WTC11 (cell line): ENCODE measurements at regions not wholly inside any gene's neighbourhood (a gene's known extent, or its start where the extent isn't known, plus 50 kb on each side); places are given as distances from the start of the nearest gene placed in this dataset.

ENCODE experiments used
- ATAC-seq: fragments of 200-7000 bp; cut with Tn5 transposase; 2 replicates; pipeline ENCODE4 v1.10.0; 2021; ENCODE audit warnings: mild to moderate bottlenecking, moderate library complexity
- CTCF ChIA-PET: fragments of 300-600 bp; sonication (Branson Sonifier 250); formaldehyde crosslinking; loops from one replicate; lab custom pipeline; 2021; ENCODE audit warnings: antibody characterized with exemption; lab: Charles Lee
- POLR2A ChIA-PET: fragments of 350-600 bp; sonication (Branson Sonifier 250); formaldehyde crosslinking; loops from one replicate; lab custom pipeline; 2021; ENCODE audit warnings: antibody characterized with exemption; lab: Charles Lee
- DNase-seq: peaks from one replicate; pipeline ENCODE4 v3.0.0; 2021; ENCODE audit warnings: low spot score
- H3K27ac Mint-ChIP-seq: 2 replicates; pipeline ENCODE4 v1.8.0; 2021; ENCODE audit warnings: mixed read lengths
- H3K27me3 Mint-ChIP-seq: 2 replicates; pipeline ENCODE4 v1.8.0; 2021; ENCODE audit warnings: low read depth, mild to moderate bottlenecking, moderate library complexity, mixed read lengths
- H3K36me3 Mint-ChIP-seq: 2 replicates; pipeline ENCODE4 v1.8.0; 2021; ENCODE audit warnings: mixed read lengths
- H3K4me1 Mint-ChIP-seq: 2 replicates; pipeline ENCODE4 v1.8.0; 2022; ENCODE audit warnings: mixed read lengths
- H3K4me3 Mint-ChIP-seq: 2 replicates; pipeline ENCODE4 v1.8.0; 2021; ENCODE audit warnings: mild to moderate bottlenecking, moderate library complexity, mixed read lengths
- H3K9me3 Mint-ChIP-seq: 2 replicates; pipeline ENCODE4 v1.8.0; 2021; ENCODE audit warnings: mixed read lengths
- CDX4 ChIP-seq: fragments of 250-450 bp; sonication (Bioruptor Pico); IDR thresholded peaks from 2 replicates; pipeline ENCODE4 v1.9.0; 2021; ENCODE audit warnings: moderate library complexity, mild to moderate bottlenecking, inconsistent platforms, borderline replicate concordance
- CREB1 ChIP-seq: sonication (generic); formaldehyde crosslinking; IDR thresholded peaks from 2 replicates; pipeline ENCODE4 v1.8.0; 2023; ENCODE audit warnings: mild to moderate bottlenecking, missing genetic modification reagents
- E2F4 ChIP-seq: sonication (generic); formaldehyde crosslinking; IDR thresholded peaks from 2 replicates; pipeline ENCODE4 v1.8.1; 2022; ENCODE audit warnings: low read depth, mild to moderate bottlenecking, moderate library complexity, missing genetic modification reagents, borderline replicate concordance
- E2F5 ChIP-seq: sonication (generic); formaldehyde crosslinking; IDR thresholded peaks from 2 replicates; pipeline ENCODE4 v1.8.1; 2022; ENCODE audit warnings: mild to moderate bottlenecking, moderate library complexity, missing genetic modification reagents
- ELF4 ChIP-seq: sonication (generic); formaldehyde crosslinking; IDR thresholded peaks from 2 replicates; pipeline ENCODE4 v1.8.1; 2022; ENCODE audit warnings: low read depth, mild to moderate bottlenecking, moderate library complexity, missing genetic modification reagents
- EMX1 ChIP-seq: fragments of 250-450 bp; sonication (Bioruptor Pico); IDR thresholded peaks from 2 replicates; pipeline ENCODE4 v1.8.0; 2021; ENCODE audit warnings: mild to moderate bottlenecking
- ETV6 ChIP-seq: sonication (generic); formaldehyde crosslinking; IDR thresholded peaks from 2 replicates; pipeline ENCODE4 v1.8.1; 2022; ENCODE audit warnings: mild to moderate bottlenecking, missing genetic modification reagents
- FOXJ3 ChIP-seq: sonication (generic); formaldehyde crosslinking; IDR thresholded peaks from 2 replicates; pipeline ENCODE4 v1.9.0; 2021; ENCODE audit warnings: missing genetic modification reagents, mild to moderate bottlenecking, borderline replicate concordance
- FOXP1 ChIP-seq: sonication (generic); formaldehyde crosslinking; IDR thresholded peaks from 2 replicates; pipeline ENCODE4 v1.8.0; 2022; ENCODE audit warnings: missing genetic modification reagents, mild to moderate bottlenecking, moderate library complexity, borderline replicate concordance
- FOXP4 ChIP-seq: sonication (generic); formaldehyde crosslinking; IDR thresholded peaks from 2 replicates; pipeline ENCODE4 v1.8.0; 2022; ENCODE audit warnings: mild to moderate bottlenecking, missing genetic modification reagents
- GRHL2 ChIP-seq: fragments of 250-450 bp; sonication (Bioruptor Pico); IDR thresholded peaks from 2 replicates; pipeline ENCODE4 v1.8.0; 2022; ENCODE audit warnings: mild to moderate bottlenecking, moderate library complexity; ENCODE audit not compliant: insufficient replicate concordance, severe bottlenecking
- GTF2I ChIP-seq: fragments of 250-450 bp; sonication (Bioruptor Pico); conservative IDR thresholded peaks from 2 replicates; pipeline ENCODE4 v1.4.0; 2021; ENCODE audit warnings: mild to moderate bottlenecking
- IRF2 ChIP-seq: sonication (generic); formaldehyde crosslinking; IDR thresholded peaks from 2 replicates; pipeline ENCODE4 v1.8.0; 2022; ENCODE audit warnings: low read depth, missing genetic modification reagents, borderline replicate concordance
- JAZF1 ChIP-seq: fragments of 250-450 bp; sonication (Bioruptor Pico); IDR thresholded peaks from 2 replicates; pipeline ENCODE4 v1.9.0; 2021; ENCODE audit warnings: moderate library complexity, mild to moderate bottlenecking, inconsistent platforms
- JUN ChIP-seq: sonication (generic); formaldehyde crosslinking; IDR thresholded peaks from 2 replicates; pipeline ENCODE4 v1.8.0; 2023; ENCODE audit warnings: mild to moderate bottlenecking, missing genetic modification reagents
- NFATC4 ChIP-seq: fragments of 250-450 bp; sonication (Bioruptor Pico); IDR thresholded peaks from 2 replicates; pipeline ENCODE4 v1.9.0; 2021; ENCODE audit warnings: mild to moderate bottlenecking
- NR1H2 ChIP-seq: sonication (generic); formaldehyde crosslinking; IDR thresholded peaks from 2 replicates; pipeline ENCODE4 v1.9.0; 2021; ENCODE audit warnings: mild to moderate bottlenecking, moderate library complexity, missing genetic modification reagents
- OVOL2 ChIP-seq: fragments of 250-450 bp; sonication (Bioruptor Pico); IDR thresholded peaks from 2 replicates; pipeline ENCODE4 v1.9.0; 2021; ENCODE audit warnings: mild to moderate bottlenecking, borderline replicate concordance
- RELA ChIP-seq: sonication (generic); formaldehyde crosslinking; IDR thresholded peaks from 2 replicates; pipeline ENCODE4 v1.8.1; 2022; ENCODE audit warnings: missing genetic modification reagents, mild to moderate bottlenecking, borderline replicate concordance
- SMAD4 ChIP-seq: sonication (generic); formaldehyde crosslinking; IDR thresholded peaks from 2 replicates; pipeline ENCODE4 v1.8.0; 2022; ENCODE audit warnings: mild to moderate bottlenecking, missing genetic modification reagents
- TCF7 ChIP-seq: sonication (generic); formaldehyde crosslinking; IDR thresholded peaks from 2 replicates; pipeline ENCODE4 v1.8.0; 2022; ENCODE audit warnings: mild to moderate bottlenecking, low read depth, missing genetic modification reagents, moderate library complexity
- USF1 ChIP-seq: sonication (generic); formaldehyde crosslinking; IDR thresholded peaks from 2 replicates; pipeline ENCODE4 v1.8.0; 2022; ENCODE audit warnings: mild to moderate bottlenecking, missing genetic modification reagents
- ZNF138 ChIP-seq: sonication (generic); formaldehyde crosslinking; conservative IDR thresholded peaks from 2 replicates; pipeline ENCODE4 v1.8.1; 2022; ENCODE audit warnings: mild to moderate bottlenecking, moderate library complexity, missing genetic modification reagents
- ZNF396 ChIP-seq: fragments of 250-450 bp; sonication (Bioruptor Pico); IDR thresholded peaks from 2 replicates; pipeline ENCODE4 v1.8.0; 2021; ENCODE audit warnings: mild to moderate bottlenecking, moderate library complexity, borderline replicate concordance
- ZNF416 ChIP-seq: fragments of 250-450 bp; sonication (Bioruptor Pico); IDR thresholded peaks from 2 replicates; pipeline ENCODE4 v1.9.0; 2021; ENCODE audit warnings: mild to moderate bottlenecking, inconsistent platforms
- ZSCAN18 ChIP-seq: fragments of 250-450 bp; sonication (Bioruptor Pico); IDR thresholded peaks from 2 replicates; pipeline ENCODE4 v2.1.2; 2022; ENCODE audit warnings: mild to moderate bottlenecking, moderate library complexity

GRCh38 chr3:25041871-25042584 is 386.0 kb upstream of the RARB start:
- Mint-ChIP-seq H3K4me3 (no peak overlapping the region), H3K36me3 (no peaks in the 10 kb centered on the region), H3K4me1 (peaks cover 7% of the 10 kb centered on the region), H3K27ac (no peak overlapping the region), H3K9me3 (no peaks in the 10 kb centered on the region), H3K27me3 (no peaks in the 10 kb centered on the region)
- no peak for DNase-seq
- POLR2A ChIA-PET, result no interaction called here
- CTCF ChIA-PET, result interaction anchor here (1.7 kb wide), 1 partner anchor 8 kb away, joined by 9 read pairs; no protein-coding TSS in a partner anchor
- no peak for TF ChIP-seq USF1 (CRISPR knock-in tag)
- TF ChIP-seq ELF4 (CRISPR knock-in tag), result no peak
- TF ChIP-seq GRHL2, result no peak
- TF ChIP-seq ZNF416, result no peak
- TF ChIP-seq ZNF138, result no peak
- TF ChIP-seq JUN, result no peak
- no peak for TF ChIP-seq RELA (CRISPR knock-in tag)
- no peak for TF ChIP-seq NFATC4
- no peak for TF ChIP-seq CDX4 (CRISPR knock-in tag)
- no peak for TF ChIP-seq E2F5 (CRISPR knock-in tag)
- TF ChIP-seq SMAD4 (CRISPR knock-in tag), result no peak
- TF ChIP-seq JAZF1, result no peak
- no peak for ATAC-seq

GRCh38 chr3:25043177-25043576 is 384.9 kb upstream of the RARB start:
- Mint-ChIP-seq H3K27ac (no peak overlapping the region), H3K4me3 (no peak overlapping the region), H3K4me1 (peaks cover 7% of the 10 kb centered on the region), H3K27me3 (no peaks in the 10 kb centered on the region), H3K36me3 (no peaks in the 10 kb centered on the region; the same call in 1 of the 2 replicates), H3K9me3 (peaks cover 8% of the 10 kb centered on the region)
- ChIA-PET CTCF (interaction anchor here (1.7 kb wide), 1 partner anchor 10 kb away, joined by 9 read pairs; no protein-coding TSS in a partner anchor), POLR2A (no interaction called here)
- ATAC-seq (no peak), DNase-seq (no peak)
- TF ChIP-seq IRF2 (CRISPR knock-in tag) (no peak), EMX1 (CRISPR knock-in tag) (no peak), E2F4 (CRISPR knock-in tag) (no peak), CREB1 (CRISPR knock-in tag) (no peak), OVOL2 (no peak), ETV6 (no peak)

GRCh38 chr3:25043749-25044148 is 384.3 kb upstream of the RARB start:
- TF ChIP-seq ZNF396 (CRISPR knock-in tag) (no peak), FOXP4 (CRISPR knock-in tag) (no peak), FOXP1 (CRISPR knock-in tag) (no peak), GTF2I (no peak), NR1H2 (CRISPR knock-in tag) (no peak), ZSCAN18 (CRISPR knock-in tag) (no peak), FOXJ3 (CRISPR knock-in tag) (no peak), TCF7 (CRISPR knock-in tag) (no peak)
- CTCF ChIA-PET, result no interaction called here
- POLR2A ChIA-PET, result no interaction called here
- no peak overlapping the region for H3K4me3 Mint-ChIP-seq
- H3K27me3 Mint-ChIP-seq, result no peaks in the 10 kb centered on the region
- H3K36me3 Mint-ChIP-seq, result no peaks in the 10 kb centered on the region; the same call in 1 of the 2 replicates
- peaks cover 7% of the 10 kb centered on the region for H3K4me1 Mint-ChIP-seq
- no peak for ATAC-seq
- no peak for DNase-seq
- no peak overlapping the region for H3K27ac Mint-ChIP-seq
- H3K9me3 Mint-ChIP-seq, result peaks cover 11% of the 10 kb centered on the region
